SK-N-SH treated with all-trans-retinoic acid at 6 μM for 48 hours (cell line): ENCODE measurements at regions not wholly inside any gene's neighbourhood (a gene's known extent, or its start where the extent isn't known, plus 50 kb on each side); places are given as distances from the start of the nearest gene placed in this dataset.

Experiments
- ATAC-seq: fragments of 200-7000 bp; cut with Tn5 transposase; 3 replicates; pipeline ENCODE4 v1.9.1; 2020; ENCODE audit warnings: mild to moderate bottlenecking, moderate library complexity
- CSDC2 ChIP-seq: fragments of 250-450 bp; sonication (Bioruptor Pico); IDR thresholded peaks from 2 replicates; pipeline ENCODE4 v1.5.0; 2020; ENCODE audit warnings: mild to moderate bottlenecking, moderate library complexity
- ESRRG ChIP-seq: fragments of 250-450 bp; sonication (Bioruptor Pico); IDR thresholded peaks from 2 replicates; pipeline ENCODE4 v1.6.1; 2021; ENCODE audit warnings: mild to moderate bottlenecking
- GLIS3 ChIP-seq: fragments of 250-450 bp; sonication (Bioruptor Pico); IDR thresholded peaks from 2 replicates; pipeline ENCODE4 v1.5.0; 2020; ENCODE audit warnings: mild to moderate bottlenecking, moderate library complexity
- ISL1 ChIP-seq: fragments of 250-450 bp; sonication (Bioruptor Pico); IDR thresholded peaks from 2 replicates; pipeline ENCODE4 v2.1.2; 2022; ENCODE audit warnings: mild to moderate bottlenecking, moderate library complexity
- OSR1 ChIP-seq: fragments of 250-450 bp; sonication (Bioruptor Pico); IDR thresholded peaks from 2 replicates; pipeline ENCODE4 v1.8.0; 2022; ENCODE audit warnings: moderate library complexity, mild to moderate bottlenecking, inconsistent platforms
- PPARA ChIP-seq: fragments of 250-450 bp; sonication (Bioruptor Pico); IDR thresholded peaks from 2 replicates; pipeline ENCODE4 v1.5.0; 2020; ENCODE audit warnings: mild to moderate bottlenecking, borderline replicate concordance
- TCF4 ChIP-seq: fragments of 250-450 bp; sonication (Bioruptor Pico); IDR thresholded peaks from 2 replicates; pipeline ENCODE4 v1.8.0; 2021; ENCODE audit warnings: mild to moderate bottlenecking, moderate library complexity, borderline replicate concordance
- ZC3H10 ChIP-seq: fragments of 250-450 bp; sonication (Bioruptor Pico); IDR thresholded peaks from 2 replicates; pipeline ENCODE4 v1.5.1; 2021; ENCODE audit warnings: mild to moderate bottlenecking, moderate library complexity
- ZFP3 ChIP-seq: fragments of 250-450 bp; sonication (Bioruptor Pico); IDR thresholded peaks from 2 replicates; pipeline ENCODE4 v1.5.0; 2020; ENCODE audit warnings: mild to moderate bottlenecking, moderate library complexity
- ZFP30 ChIP-seq: fragments of 450-650 bp; formaldehyde crosslinking; IDR thresholded peaks from 2 replicates; pipeline ENCODE4 v1.5.0; 2022; ENCODE audit warnings: mild to moderate bottlenecking, moderate library complexity
- ZNF565 ChIP-seq: fragments of 450-650 bp; formaldehyde crosslinking; conservative IDR thresholded peaks from 2 replicates; pipeline ENCODE4 v1.5.0; 2020; ENCODE audit warnings: low read depth, mild to moderate bottlenecking, moderate library complexity
- ZNF8 ChIP-seq: fragments of 450-650 bp; formaldehyde crosslinking; IDR thresholded peaks from 2 replicates; pipeline ENCODE4 v1.5.0; 2020; ENCODE audit warnings: mild to moderate bottlenecking, moderate library complexity
- TF ChIP-seq, protein P1 (sequence below): fragments of 250-450 bp; sonication (Bioruptor Pico); IDR thresholded peaks from 2 replicates; pipeline ENCODE4 v1.8.0; 2020; ENCODE audit warnings: mild to moderate bottlenecking, moderate library complexity, borderline replicate concordance
- TF ChIP-seq, protein P2 (sequence below): fragments of 250-450 bp; sonication (Bioruptor Pico); IDR thresholded peaks from 2 replicates; pipeline ENCODE4 v1.5.1; 2021; ENCODE audit warnings: mild to moderate bottlenecking, moderate library complexity
- TF ChIP-seq, protein P3 (sequence below): fragments of 250-450 bp; sonication (Bioruptor Pico); IDR thresholded peaks from 2 replicates; pipeline ENCODE4 v1.5.1; 2020; ENCODE audit warnings: low read depth, mild to moderate bottlenecking, moderate library complexity

DNA sequence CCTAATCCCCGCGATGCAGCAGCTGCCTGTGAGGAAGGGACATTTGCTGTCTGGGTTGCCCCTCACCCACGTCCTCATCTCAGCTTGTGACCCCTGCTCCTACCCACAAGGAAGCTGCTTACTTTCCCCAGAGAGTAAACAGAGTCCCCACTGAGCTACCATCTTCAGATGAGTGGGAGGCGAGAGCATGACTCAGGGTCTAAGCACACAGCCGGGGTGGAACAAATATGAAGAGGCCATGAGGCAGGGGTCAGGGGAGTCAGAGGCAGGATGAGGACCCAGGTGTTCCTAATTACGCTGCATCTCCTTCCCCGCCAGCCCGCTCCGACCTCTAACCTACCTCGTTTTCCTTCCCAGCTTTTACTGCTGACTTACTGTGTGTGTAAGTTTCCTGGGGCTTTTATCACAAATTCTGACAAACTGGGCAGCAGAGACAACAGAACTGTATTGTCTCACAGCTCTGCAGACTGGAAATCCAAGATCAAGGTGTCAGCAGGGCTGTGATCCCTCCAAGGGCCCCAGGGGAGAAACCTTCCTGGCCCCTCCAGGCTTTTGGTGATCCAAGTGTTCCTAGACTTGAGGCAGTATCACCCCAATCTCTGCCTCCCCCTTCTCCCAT lies 94.0 kb upstream of the DNAH5 start (continued):
- TF ChIP-seq ZFP30 (CRISPR knock-in tag) (no peak), ISL1 (CRISPR knock-in tag) (no peak)

DNA sequence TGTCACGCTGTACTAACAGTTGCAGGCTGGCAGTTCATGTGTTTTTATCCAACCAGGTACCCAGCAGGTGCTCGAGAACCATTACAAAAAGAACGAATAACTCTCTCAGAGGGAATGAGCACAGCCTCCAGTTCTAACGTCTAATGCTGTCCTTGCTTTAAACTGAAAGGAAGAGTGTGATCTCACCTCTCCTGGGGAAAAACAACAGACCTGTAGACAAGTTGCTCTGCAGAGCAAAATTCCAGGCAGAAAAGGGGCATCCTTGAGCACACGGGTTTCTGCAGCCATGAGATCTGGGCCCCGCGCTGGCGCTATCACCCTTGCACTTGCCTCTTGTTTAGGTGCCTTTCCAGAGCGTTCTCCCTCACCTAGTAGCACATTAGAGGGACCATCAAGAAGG lies 92.5 kb upstream of the DNAH5 start:
- peak; percentile 4; the same call in 2 of the 3 replicates for ATAC-seq
- TF ChIP-seq CSDC2 (CRISPR knock-in tag) (no peak), OSR1 (CRISPR knock-in tag) (no peak), GLIS3 (CRISPR knock-in tag) (no peak), ISL1 (CRISPR knock-in tag) (no peak), TCF4 (CRISPR knock-in tag) (no peak), ESRRG (no peak), ZC3H10 (CRISPR knock-in tag) (no peak), PPARA (CRISPR knock-in tag) (no peak), ZNF565 (CRISPR knock-in tag) (no peak), ZFP3 (no peak), ZNF8 (CRISPR knock-in tag) (no peak)
- TF ChIP-seq, protein P1, sequence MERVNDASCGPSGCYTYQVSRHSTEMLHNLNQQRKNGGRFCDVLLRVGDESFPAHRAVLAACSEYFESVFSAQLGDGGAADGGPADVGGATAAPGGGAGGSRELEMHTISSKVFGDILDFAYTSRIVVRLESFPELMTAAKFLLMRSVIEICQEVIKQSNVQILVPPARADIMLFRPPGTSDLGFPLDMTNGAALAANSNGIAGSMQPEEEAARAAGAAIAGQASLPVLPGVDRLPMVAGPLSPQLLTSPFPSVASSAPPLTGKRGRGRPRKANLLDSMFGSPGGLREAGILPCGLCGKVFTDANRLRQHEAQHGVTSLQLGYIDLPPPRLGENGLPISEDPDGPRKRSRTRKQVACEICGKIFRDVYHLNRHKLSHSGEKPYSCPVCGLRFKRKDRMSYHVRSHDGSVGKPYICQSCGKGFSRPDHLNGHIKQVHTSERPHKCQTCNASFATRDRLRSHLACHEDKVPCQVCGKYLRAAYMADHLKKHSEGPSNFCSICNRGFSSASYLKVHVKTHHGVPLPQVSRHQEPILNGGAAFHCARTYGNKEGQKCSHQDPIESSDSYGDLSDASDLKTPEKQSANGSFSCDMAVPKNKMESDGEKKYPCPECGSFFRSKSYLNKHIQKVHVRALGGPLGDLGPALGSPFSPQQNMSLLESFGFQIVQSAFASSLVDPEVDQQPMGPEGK (CRISPR knock-in tag), result no peak
- TF ChIP-seq, protein P2, sequence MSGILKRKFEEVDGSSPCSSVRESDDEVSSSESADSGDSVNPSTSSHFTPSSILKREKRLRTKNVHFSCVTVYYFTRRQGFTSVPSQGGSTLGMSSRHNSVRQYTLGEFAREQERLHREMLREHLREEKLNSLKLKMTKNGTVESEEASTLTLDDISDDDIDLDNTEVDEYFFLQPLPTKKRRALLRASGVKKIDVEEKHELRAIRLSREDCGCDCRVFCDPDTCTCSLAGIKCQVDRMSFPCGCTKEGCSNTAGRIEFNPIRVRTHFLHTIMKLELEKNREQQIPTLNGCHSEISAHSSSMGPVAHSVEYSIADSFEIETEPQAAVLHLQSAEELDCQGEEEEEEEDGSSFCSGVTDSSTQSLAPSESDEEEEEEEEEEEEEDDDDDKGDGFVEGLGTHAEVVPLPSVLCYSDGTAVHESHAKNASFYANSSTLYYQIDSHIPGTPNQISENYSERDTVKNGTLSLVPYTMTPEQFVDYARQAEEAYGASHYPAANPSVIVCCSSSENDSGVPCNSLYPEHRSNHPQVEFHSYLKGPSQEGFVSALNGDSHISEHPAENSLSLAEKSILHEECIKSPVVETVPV (CRISPR knock-in tag), result no peak

DNA sequence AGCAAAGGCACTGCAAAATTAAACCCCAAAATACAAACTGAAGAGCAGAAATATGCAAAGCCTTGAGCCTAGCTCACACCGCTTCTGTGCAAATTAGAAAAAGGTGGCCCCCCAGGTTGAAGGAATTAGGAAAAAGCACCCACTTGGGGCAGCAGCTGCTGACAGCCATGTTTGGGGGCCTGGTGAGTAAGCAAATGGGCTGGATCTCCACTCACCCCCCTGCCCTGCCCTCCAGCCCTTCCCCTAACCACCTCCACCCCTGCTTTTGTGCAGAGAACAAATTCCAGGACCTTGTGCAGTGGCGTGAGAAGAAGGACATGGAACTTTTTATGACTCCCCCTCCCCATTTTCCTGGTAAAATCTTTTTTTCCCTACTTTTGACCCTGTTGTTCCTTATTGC lies 92.0 kb upstream of the DNAH5 start:
- TF ChIP-seq, protein P3, sequence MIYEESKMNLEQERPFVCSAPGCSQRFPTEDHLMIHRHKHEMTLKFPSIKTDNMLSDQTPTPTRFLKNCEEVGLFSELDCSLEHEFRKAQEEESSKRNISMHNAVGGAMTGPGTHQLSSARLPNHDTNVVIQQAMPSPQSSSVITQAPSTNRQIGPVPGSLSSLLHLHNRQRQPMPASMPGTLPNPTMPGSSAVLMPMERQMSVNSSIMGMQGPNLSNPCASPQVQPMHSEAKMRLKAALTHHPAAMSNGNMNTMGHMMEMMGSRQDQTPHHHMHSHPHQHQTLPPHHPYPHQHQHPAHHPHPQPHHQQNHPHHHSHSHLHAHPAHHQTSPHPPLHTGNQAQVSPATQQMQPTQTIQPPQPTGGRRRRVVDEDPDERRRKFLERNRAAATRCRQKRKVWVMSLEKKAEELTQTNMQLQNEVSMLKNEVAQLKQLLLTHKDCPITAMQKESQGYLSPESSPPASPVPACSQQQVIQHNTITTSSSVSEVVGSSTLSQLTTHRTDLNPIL (CRISPR knock-in tag), result no peak
- TF ChIP-seq, protein P1 (CRISPR knock-in tag), result peak; percentile 95; the same call in 1 of the 2 replicates
- ATAC-seq, result peak; percentile 36

DNA sequence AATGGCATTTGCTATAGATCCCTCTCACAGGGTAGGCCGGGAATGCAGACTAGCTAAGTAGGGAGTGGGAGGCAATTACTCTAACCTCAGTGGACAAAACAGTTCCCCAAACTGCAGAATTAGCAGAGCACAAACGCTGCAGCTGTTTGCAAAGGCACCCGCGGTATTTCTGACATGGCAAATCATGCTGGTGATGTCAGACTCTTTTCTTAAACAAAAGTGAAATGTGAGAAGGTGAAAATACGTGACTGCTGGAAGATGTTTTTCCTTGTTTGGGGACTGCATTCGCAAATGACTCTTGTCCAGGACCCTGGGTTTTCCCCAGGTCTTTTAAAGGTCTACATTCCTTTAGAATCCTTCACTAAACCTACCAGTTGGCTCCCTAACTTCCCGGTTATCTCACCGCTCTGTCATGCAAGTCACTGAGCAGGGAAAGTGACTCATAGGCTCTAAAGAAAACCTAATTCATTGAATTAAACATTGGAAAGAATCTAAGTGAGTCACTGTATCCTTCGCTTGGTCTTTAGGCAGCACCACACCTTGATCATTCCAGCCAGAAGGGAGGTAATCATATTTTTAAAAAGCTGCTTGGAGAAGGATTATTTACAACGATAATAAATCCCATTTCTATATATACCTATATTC lies 91.5 kb upstream of the DNAH5 start:
- ATAC-seq, result peak; percentile 84
- TF ChIP-seq, protein P3 (CRISPR knock-in tag), result peak; percentile 87
- 0 out of 2 replicates have a peak, but pooled peaks have one; percentile 51 for TF ChIP-seq ZFP3
- TF ChIP-seq GLIS3 (CRISPR knock-in tag), result no peak
- peak; percentile 51; the same call in 1 of the 2 replicates for TF ChIP-seq CSDC2 (CRISPR knock-in tag)
- TF ChIP-seq ISL1 (CRISPR knock-in tag), result peak; percentile 73
- TF ChIP-seq, protein P1 (CRISPR knock-in tag), result no peak
- peak; percentile 77 for TF ChIP-seq ZC3H10 (CRISPR knock-in tag)
